T-helper 1 cell treated with Interleukin-12 subunit alpha and Interleukin-12 subunit beta and Interleukin-4 antibody, amounts not matched to agents 30 ng/mL and 1 ng/mL, for 36 hours (primary cell): ENCODE measurements at regions not wholly inside any gene's neighbourhood (a gene's known extent, or its start where the extent isn't known, plus 50 kb on each side); places are given as distances from the start of the nearest gene placed in this dataset.

ENCODE experiments used
- intact Hi-C: fragments of 100-400 bp; cut with micrococcal nuclease; formaldehyde crosslinking; loops from one replicate; pipeline ENCODE4 v1.15.1; 2024

DNA sequence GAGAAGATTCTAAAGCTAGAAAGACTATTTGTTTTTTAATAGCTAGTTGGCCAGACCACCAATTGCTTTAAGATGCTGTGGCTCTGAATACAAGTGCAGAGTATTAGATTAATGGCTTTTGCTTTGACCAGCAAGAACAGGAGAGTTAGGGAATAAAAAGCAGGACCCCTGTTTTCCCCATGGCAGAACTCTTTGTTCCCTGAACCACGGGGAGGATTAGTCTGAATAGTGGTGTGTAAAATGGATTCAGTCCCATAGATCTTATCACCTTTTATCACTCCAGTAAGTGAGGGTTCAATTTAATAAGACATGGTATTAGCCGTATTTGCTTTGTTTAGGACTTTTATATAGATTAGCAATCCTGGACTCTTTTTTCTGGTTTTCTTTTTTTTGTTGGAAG, 562.6 kb upstream of the DPPA4 start:
- intact Hi-C loops, result loop anchor here (5.0 kb wide), 1 partner anchor 1752 kb away; no protein-coding TSS in a partner anchor

DNA sequence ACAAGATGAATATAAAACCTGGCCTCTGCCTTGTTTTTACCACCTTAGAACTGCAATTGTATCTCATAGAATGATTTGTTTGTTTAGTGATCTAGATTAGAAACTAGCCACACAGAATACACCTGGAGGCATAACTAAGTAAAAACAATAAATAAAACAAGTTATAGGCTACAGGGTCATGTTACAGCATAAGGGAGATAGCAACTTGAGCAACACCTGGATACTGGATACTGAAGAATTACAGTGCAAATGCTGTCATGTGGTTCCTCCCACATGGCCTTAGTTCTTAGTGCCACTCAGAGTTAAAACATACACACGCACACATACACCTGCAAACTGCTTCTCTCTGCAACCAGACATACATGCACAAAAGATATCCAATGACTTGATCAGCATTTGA, 563.4 kb upstream of the DPPA4 start:
- intact Hi-C loops, result no loop called here

DNA sequence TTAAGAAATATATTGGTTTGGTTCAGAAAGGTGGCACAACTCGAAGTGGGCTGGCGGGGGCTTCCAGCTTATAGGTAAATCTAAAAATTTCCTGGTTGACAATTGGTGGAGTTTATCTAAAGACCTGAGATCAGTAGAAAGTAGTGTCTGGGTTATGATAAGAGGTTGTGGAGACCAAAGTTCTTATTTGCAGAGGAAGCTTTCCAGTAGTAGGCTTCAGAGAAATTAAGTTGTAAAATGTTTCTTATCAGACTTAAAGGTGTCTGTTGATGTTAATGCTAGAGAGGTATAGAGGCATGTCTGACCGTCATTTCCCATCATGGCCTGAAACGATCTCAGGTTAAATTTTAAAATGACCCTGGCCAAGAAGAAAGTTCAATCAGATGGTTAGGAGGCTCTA, 565.2 kb upstream of the DPPA4 start:
- intact Hi-C loops, result no loop called here

DNA sequence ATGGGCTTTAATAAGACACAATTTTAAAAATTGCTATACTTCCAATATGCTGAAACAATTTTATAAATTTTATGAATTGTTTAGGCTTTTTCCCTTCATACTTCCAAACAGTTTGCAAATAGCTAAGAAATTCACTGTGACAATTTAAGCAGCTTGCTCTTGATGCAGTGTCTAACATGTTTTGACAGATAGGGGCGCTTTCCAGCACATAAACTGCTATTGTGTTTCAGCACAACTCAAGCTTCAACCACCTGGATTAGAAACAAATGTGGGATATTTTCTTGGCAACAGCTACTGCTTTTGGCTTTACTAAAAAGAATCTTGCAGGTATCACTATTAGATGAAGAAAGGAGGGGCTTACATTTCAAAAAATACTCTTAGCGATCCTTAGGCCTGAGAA, 565.8 kb upstream of the DPPA4 start:
- intact Hi-C loops, result no loop called here

DNA sequence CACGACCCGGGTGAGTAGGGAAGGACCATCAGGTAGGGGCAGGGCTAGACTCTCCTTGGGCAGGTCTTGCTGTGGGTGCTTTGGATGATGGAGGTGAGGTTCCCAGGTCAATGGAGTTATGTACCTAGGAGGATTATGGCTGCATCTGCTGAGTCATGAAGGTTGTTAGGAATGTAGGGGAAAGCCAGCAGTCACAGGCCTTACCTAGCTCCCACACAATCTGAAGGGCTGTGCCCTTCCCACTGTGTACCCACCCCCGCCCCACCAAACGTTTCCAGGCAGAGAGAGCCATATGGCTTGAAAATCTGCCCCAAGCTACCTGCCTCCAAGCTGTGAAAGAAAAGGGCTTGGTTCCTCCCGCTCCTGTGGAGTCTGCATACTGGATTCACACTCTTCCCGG, 573.4 kb upstream of the DPPA4 start:
- intact Hi-C loops, result no loop called here

DNA sequence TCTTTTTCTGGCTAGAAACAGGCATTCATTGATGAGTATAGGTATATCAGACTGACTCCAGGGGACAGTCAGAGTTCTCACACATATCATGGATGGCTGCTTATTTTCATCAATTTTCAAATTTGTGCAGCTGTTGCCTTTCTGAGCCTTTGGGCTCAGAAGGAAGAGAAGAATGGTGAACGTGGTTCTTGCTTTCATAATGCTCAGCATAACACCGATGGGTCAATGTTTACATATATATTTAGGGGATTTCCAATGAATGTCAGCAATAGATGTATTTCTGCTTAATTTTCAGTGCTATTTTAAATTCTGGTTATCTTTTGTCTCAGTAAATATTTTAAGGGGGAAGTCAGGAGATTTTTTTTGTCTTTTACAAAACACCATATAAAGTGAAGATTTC, 581.4 kb upstream of the DPPA4 start:
- intact Hi-C loops, result no loop called here

DNA sequence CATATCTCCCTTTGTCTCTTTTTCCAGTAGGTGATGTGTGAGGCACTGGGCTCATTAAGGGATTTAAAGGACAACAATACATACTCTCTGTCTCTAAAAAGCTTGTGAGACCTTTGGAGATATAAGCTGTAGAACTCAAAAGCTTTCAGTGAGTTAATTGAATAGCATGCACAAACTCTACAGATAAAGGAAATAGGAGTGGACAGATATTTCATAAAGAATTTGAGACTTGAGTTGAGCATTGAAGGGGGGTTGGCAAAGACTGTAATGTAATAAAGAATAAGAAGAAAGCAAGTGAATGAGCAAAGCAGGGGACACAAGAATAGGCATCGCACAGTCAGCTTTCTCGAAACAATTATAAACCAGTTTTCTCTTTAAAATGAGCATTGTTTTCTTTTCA, 583.4 kb upstream of the DPPA4 start:
- intact Hi-C loops, result no loop called here

DNA sequence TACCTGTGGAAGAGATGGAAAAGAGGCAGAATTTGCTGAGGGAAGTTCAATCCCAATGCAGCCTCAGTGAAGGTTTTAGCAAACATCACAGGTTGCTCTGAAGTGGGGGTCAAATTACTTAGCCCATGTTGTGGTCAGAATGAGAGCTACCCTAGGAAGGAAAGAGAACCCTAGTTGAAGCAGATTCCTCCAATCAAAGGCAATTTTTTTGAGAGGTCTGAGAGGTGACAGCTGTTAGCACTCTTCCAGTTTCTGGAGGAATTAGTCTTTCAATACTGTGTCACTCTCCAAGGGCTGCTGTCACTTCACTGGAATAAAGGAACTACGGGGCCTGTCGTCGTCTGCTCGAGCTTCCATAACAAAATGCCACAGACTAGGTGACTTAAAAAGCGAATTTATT, 584.2 kb upstream of the DPPA4 start:
- intact Hi-C loops, result no loop called here

DNA sequence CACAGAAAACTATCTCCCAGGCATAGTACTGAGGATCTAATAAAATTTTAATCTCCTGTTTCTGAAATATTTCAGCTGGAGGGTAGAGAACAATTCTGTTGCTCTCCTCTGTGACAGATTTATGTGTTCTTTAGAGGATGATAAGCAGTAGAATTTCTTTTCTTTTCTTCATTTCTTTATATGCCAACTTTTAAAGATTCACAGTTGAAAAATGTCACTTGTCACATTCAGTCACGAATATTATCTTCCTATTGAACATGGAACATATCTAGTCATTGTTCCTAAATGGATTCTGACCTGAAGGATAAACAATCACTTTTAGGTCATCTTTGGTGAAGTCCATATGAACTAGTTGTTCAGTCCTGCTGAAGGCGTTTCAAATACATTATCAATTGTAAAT, 585.5 kb upstream of the DPPA4 start:
- intact Hi-C loops, result no loop called here

DNA sequence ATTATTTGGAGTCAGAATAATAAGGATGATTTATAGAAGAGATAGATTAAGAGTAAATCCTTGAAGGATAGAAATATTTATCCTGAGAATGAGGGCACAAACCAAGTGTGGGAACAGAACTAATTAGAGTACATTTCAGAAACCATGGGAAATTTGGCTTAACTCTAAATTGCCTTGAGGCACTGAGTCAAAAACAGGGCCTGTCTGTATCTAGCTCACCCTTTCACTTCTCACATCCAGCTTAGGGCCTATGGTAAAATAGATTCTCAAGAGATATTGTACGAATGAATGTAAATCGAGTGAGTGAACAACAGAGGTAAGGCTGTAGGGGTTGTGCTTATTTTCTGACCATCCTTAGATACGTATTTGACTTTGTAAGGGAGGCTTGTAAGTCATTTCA, 586.1 kb upstream of the DPPA4 start:
- intact Hi-C loops, result no loop called here

DNA sequence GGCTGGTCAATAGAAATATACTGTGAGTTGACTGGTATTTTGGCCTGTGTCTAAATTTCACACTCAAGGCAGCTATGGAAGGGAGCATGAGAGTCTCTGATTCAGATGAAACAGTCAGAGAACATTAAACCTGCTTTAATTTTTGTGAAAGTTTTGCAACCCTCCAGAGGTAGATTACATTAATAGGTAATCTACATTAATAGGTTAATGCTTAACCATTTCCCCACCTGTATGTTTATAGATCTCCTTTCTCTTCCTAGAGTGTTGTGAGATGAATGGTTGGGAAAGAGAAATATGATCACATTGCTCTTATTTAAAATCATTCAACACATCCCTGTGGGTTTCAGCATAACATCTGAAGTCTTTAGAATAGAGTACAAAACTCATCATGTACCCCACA, 586.9 kb upstream of the DPPA4 start:
- intact Hi-C loops, result no loop called here

DNA sequence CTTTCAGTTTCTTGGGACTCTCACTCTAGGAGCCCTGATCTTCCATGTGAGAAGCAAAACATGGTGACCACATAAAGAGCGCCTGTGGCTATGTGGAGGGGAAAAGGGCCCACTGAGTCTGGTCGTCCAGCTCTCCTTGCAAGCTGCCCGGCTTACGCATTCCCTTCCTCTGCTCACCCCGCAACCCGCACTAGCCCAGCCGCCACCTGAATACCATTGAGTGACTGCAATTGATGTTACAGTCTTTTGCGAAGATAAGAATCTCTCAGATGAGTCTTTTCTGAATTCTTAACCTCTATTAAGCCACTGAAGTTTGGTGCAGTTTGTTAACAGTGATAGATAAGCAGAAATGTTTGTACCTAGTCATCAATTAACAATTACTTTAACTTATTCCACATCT, 589.0 kb upstream of the DPPA4 start:
- intact Hi-C loops, result no loop called here

DNA sequence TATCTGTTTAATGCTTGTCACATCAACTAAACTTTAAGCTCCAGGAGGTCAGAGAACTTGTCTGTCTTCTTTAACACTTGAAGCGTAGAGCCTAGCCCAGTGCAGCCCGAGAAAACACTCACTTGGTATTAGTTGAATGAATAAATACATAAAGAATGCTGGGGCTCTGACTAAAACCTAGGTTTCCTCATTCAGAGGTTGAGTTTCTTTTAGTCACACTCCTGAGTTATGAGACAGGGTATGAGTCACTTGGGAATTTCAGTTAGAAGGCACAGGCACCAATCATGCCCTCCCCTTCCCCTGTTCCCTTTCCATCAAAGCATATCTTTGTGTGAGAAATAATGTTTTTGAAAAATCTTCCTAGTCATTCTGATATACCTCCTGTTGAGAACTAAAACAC, 589.8 kb upstream of the DPPA4 start:
- intact Hi-C loops, result no loop called here

DNA sequence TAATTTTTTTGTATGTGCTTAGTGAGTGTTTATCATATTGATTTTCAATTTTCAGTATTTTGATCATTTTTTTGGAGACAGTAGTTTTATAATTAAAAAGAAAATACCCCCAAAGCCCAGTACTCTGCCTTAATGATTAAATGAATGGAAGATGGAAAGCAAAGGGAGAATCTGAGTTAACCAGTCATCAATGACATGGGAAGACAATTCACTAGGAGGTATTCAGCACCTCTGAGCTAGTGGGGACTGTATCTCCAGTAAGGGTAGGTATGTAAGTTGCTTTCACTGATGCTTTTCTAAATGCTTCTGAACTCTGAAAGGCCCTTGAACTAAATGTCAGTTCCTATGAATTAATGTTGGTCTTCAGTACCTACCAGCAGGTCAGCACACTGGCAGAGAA, 590.4 kb upstream of the DPPA4 start:
- intact Hi-C loops, result no loop called here

DNA sequence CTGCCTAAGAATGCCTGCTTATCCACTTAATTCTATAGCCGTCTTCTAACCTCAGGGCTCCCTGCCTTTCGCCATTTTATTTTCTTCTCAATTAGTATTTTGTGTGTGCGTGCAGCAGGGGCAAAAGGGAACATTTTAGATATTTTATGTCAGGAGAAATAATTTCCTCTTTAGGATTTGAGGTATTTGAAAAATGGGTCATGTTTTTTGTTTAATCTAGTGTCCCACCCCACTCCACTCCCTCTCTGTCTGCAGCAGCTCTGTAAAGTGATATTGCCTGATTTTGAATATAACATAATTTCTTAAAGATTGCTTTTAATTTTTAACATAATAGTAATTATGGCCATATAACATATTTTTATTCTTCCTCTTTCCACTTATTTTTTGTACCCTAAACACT, 593.2 kb upstream of the DPPA4 start:
- intact Hi-C loops, result no loop called here

DNA sequence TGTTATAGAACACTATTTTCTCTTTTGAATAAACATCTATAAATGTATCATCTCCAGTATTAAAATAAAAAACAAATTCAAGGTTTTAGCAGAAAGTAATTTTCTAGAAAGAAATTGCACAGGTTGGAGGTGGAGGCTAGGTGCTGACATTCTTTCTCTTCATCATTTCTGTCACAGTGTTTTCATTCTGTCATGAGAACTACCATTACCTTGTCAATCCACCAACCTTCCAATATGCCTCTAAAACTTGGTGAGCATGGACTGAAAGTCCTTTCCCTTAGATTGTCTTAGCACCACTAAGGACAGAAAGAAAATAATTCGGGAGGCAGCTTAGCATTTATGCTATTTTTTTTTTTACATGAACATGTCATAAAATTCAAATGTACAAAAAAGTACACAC, 596.2 kb upstream of the DPPA4 start:
- intact Hi-C loops, result no loop called here

DNA sequence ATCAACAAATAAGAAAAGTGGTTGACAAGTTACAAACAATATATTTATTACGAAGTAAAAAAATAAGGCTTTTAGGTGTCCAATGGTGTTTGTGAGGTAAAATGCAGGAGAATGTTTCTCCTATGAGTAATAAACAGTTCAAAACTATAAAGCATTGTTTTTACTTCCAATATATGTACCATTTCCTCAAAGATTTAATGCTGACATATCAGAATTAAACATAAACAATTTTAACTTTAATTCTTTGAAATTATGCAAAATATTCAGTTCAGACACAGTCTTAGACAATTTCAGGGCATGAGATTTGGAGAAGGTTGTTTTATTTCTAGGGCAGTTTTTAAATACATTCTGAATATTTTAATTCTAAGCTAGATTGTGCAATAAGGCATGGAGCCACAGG, 602.5 kb upstream of the DPPA4 start:
- intact Hi-C loops, result no loop called here

DNA sequence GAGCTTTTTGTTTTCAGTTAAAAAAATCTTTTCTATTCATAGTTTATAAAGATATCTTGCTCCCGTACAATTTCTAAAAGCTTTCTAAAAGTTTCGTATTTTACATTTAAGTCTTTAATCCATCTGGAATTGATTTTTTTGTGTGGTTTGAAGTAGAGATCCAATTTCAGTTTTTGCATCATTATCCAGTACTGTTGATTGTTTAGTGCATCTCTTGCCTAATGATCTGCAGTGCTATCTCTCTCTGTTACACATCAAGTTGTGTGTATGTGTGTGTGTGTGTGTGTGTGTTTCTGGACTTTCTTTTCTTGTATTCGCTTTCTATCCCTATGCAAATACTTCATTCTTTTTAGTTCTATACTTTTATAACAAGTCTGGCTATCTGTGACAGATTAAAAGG, 605.8 kb upstream of the DPPA4 start:
- intact Hi-C loops, result no loop called here

DNA sequence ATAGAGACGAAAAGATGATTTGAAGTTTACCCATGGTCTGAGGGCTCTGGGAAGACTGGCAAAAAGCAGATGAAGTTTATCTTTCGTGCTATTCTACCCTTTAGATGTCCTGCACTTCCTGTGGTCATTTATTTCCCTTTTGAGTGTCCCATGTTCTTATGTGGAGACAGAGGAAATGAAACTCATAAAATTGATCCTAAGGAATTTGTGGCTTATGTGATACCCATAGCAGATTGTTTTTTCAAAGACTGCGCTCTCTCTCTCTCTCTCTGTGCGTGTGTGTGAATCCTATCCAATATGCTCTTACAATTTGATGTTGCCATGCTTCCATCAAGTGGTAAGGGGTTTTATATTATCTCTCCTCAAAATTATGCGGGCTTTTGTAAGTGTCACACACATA, 607.5 kb upstream of the DPPA4 start:
- intact Hi-C loops, result no loop called here

DNA sequence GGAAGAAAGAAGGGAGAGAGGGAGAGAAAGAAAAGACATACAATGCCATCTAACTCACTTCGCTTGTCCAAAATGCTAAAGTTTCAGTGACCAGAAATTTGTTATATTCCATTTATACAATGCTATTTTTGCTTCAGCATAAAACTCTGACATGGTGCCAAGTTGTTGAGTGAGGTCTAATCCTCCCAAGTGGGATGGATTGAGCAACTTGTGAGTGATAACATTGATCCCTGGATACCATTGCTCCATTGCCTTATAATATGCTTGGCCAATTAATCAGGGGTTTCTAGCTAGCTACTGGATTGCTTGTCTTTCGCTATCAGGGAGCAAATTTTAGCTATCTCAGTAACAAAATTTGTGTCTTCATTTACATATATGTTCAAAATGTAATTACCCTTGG, 615.6 kb upstream of the DPPA4 start:
- intact Hi-C loops, result no loop called here

DNA sequence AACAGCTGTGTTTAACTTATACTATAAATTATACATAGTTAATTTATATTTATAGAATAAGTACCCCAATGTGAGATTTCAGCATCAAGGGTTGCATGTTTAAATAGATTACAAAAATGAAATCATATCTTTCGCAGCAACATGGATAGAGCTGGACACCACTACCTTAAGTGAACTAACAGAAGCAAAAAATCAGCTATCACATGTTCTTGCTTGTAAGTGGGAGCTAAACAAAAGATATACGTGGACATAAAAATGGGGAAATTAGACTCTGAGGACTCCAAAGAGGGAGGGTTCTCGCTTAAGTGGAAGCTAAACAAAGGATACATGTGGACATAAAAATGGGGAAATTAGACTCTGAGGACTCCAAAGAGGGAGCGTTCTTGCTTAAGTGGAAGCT, 626.5 kb upstream of the DPPA4 start:
- intact Hi-C loops, result no loop called here

DNA sequence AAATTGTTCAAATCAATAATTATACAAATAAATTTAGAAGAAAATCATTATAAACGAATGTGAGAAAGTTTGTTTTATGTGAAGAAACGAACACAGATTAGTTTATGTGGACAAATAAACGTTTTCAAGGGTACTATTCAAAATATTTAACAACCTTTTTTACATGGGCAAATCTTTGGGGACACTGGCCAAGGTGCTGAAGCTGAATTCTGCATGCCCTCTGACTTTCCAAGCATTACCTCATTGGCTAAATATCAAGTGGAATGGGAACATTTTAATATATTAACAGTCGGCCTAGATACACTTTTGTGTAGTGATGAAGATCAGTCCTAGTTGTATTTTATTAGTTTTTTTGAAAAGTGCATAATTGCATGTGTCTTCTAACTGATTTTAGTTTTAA, 636.4 kb upstream of the DPPA4 start:
- intact Hi-C loops, result no loop called here

DNA sequence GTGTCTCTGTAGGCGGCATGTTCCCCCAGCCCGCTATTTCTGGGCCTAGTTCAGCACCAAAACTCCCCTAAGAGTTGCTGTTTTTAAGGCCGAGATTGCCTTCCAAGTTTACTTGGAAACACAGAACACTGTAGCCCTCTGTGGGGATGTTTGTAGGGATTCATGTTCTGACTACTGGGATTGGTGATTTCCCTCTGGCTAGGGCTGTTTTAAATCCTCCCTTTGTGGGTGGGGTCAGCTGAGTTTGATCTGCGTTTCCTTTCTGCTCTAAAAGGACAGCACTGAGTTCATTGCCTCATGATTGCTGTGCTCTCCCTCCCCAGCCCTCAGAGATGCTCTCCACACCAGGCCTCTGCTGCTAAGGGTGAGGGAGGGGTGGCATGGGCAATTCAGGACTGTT, 640.6 kb upstream of the DPPA4 start:
- intact Hi-C loops, result no loop called here

DNA sequence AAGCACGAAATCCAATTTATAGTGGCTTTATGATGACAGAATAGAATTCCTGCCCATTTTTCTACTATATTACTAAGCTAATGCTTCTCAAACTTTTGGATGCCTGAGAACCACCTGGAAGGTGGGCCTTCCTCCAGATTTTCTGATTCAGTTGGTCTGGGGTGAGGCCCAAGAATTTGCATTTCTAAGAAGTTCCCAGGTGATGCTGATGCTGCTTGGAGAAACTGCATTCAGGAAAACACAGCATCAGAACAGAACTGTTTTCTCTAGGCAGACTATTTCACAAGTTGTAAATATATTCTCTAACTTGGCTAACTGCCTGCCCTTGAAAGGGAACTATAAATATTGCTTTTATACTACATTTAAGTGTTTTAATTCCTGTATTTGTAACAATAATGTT, 644.9 kb upstream of the DPPA4 start:
- intact Hi-C loops, result no loop called here

DNA sequence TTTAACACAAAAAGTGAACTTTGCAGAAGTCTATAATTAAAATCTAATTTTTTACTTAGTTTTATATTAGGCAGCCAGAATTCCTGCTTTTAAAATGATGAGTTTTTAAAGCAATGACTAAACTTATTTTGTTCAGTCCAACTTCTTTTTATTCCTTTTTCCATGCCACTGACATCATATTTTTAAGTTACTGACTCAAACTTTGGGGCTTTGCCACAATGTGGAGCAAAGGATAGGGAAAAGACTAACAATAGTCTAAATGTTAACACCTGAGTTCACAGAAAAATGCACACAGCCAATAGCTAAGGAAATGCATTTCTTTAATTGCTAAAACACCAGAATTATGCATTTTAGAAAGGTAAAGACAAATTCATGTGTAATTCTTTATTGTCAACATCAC, 647.6 kb upstream of the DPPA4 start:
- intact Hi-C loops, result no loop called here
